GM12875 (cell line): ENCODE measurements at regions not wholly inside any gene's neighbourhood (a gene's known extent, or its start where the extent isn't known, plus 50 kb on each side); places are given as distances from the start of the nearest gene placed in this dataset.

Experiments used
- H3K4me3 ChIP-seq: one replicate; pipeline ENCODE4 v1.5.1; 2011; ENCODE audit warnings: low read depth, low read length, control low read depth
- TF ChIP-seq, protein P1 (sequence below): IDR thresholded peaks from 2 replicates; pipeline ENCODE4 v1.5.1; 2011; ENCODE audit warnings: low read depth, mild to moderate bottlenecking, control low read depth, inconsistent platforms, low read length, moderate library complexity, borderline replicate concordance; ENCODE audit not compliant: insufficient read depth

- TF ChIP-seq, protein P1, sequence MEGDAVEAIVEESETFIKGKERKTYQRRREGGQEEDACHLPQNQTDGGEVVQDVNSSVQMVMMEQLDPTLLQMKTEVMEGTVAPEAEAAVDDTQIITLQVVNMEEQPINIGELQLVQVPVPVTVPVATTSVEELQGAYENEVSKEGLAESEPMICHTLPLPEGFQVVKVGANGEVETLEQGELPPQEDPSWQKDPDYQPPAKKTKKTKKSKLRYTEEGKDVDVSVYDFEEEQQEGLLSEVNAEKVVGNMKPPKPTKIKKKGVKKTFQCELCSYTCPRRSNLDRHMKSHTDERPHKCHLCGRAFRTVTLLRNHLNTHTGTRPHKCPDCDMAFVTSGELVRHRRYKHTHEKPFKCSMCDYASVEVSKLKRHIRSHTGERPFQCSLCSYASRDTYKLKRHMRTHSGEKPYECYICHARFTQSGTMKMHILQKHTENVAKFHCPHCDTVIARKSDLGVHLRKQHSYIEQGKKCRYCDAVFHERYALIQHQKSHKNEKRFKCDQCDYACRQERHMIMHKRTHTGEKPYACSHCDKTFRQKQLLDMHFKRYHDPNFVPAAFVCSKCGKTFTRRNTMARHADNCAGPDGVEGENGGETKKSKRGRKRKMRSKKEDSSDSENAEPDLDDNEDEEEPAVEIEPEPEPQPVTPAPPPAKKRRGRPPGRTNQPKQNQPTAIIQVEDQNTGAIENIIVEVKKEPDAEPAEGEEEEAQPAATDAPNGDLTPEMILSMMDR, result no peak
- H3K4me3 ChIP-seq, result no peak overlapping the region
Observed at GRCh38 chr22:19615001-19615461, 90.8 kb upstream of the CLDN5 start.

GRCh38 chr22:19615867-19616581 lies 91.8 kb upstream of the CLDN5 start:
- TF ChIP-seq, protein P1, result no peak
- no peak overlapping the region for H3K4me3 ChIP-seq

DNA sequence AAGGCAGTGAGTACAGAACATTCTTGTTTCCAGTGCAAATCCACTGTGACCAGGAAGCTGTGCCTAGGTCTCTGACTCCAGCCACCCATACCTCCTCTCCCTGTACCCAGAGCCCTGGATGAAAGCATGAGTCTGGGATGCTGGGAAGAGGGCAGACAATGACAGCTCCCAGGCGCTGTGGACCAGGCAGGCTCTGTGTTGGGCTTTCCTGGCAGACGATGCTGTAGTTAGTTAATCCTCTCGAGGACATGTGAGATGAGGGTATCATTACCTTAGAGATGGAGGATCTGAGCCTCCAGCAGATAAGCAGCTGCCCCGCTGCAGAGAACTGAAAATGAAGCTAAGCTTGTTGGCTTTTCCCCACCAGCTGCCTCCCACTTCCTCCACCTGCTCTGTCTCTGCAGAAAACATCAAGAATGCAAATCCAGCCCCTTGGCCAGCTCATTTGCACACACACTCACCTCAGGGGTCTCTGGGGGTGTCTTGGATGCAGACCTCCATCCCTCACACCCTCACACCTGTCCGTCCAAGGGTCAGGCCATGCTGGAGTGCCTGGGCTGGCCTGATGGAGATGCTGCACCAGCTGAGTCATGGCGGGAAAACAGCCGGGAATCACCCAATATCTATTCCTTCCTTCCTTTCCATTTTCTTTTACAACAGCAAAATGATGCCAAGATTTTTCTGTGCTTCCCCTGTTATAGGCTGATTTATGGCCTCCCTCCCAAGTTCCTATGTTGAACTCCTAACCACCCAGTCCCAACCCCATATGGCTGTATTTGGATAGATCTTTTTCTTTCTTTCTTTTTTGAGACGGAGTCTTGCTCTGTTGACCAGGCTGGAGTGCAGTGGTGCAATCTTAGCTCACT lies 94.9 kb upstream of the SEPTIN5 start:
- H3K4me3 ChIP-seq, result no peak overlapping the region
- TF ChIP-seq, protein P1, result no peak

DNA sequence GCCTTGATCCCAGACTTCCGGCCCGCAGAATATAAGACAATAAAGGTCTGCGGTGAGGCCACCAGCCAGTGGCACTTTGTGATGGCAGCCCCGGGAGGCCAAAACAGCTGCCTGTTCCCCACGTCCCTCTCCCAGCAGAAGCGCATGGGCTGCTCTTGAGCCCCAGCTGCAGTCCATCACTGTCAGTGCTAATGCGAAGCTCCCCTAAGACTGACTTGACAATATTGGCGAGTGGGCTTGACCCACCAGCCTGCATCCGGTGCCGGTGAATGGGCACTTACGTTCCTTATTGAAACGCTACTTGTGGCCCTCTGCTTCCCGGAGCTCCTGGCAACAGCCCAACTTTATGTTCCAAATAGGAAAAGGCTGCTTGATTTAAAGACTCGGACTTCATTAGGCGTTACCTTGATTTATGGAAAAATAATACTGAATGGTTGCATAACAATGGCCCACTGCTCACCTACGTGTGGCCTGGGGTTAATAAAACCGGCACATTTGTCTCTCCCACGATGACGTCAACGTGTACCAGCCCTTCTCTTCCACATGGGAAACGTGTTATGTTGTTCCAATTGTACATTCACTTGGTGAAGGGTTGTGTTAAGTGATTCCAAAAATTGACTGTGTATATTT lies 93.4 kb upstream of the SEPTIN5 start:
- TF ChIP-seq, protein P1, result no peak
- H3K4me3 ChIP-seq, result no peak overlapping the region

DNA sequence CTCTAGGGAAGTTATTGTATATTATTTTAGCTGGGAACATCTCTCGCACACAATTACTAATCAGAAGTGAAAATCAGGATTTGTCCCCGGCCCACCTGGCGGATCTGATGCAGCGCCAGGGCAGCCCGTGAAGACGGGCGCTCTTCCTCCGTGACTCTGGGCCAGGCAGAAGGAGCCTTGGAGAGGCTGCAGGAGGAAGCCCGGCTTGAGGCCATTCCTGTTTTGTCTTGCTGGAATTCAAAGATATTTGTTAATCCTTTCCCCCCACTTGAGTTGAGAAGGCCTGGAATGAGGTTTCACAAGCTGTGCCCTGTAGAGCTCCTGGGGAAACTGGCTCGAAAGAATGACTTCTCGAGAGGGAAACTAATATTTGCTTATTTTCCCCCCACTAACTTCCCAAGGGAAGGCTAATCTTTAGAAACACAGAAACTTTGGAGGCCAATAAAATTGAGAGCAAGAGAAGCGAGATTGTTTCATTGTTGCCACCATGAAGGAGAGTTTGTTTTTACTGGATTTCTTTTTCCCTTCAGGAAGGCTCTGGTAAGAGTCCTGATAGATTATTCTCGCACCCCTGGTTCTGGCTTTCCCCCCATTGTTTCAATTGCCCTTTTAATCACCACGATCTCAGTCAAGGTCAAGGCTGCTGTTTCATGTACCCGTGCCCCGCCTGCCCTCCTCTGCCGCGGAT lies 92.8 kb upstream of the SEPTIN5 start:
- H3K4me3 ChIP-seq, result no peak overlapping the region
- TF ChIP-seq, protein P1, result no peak

DNA sequence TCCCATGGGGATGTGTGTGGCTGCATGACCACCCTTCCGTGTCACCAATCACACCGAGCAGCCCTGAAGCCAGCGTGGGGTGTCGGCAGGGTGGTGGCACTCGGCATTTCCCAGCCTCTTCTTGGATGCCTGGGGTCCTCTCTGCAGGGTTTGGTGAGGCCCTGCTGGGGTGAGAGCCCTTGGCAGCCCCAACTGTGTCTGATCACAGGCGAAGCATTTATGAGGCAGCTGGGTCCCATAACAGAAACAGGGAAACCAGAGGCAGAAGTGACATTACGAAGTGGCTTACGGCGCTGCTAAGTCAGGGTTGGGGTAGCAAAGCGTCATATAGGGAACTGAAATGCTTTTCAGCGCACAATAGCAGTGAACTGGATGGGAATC lies 92.3 kb upstream of the SEPTIN5 start:
- TF ChIP-seq, protein P1, result no peak
- H3K4me3 ChIP-seq, result no peak overlapping the region
